Natural killer cell (primary cell): ENCODE measurements at regions not wholly inside any gene's neighbourhood (a gene's known extent, or its start where the extent isn't known, plus 50 kb on each side); places are given as distances from the start of the nearest gene placed in this dataset.

Experiments
- ATAC-seq, 3 donors: fragments of 150-1000 bp in 2 of 3; fragments of 200-7000 bp in 1 of 3; cut with Tn5 transposase; 1 replicate in 1 of 3; 2 replicates in 2 of 3; pipeline ENCODE4 v1.10.0; 2021; ENCODE audit warnings: mild to moderate bottlenecking in 2 of 3, moderate library complexity in 2 of 3
- DNase-seq, 2 donors: peaks; one replicate each; pipeline versions ENCODE4 v3.0.0 to v3.0.0-alpha.2; 2013 to 2021; ENCODE audit warnings: mixed read lengths in 1 of 2
- H3K27ac ChIP-seq: one replicate; pipeline ENCODE4 v1.5.1; 2013; ENCODE audit warnings: mild to moderate bottlenecking, low read length
- H3K27me3 ChIP-seq: one replicate; pipeline ENCODE4 v1.6.1; 2013; ENCODE audit warnings: low read length; ENCODE audit not compliant: control insufficient read depth, insufficient read depth
- H3K36me3 ChIP-seq: one replicate; pipeline ENCODE4 v1.6.1; 2013; ENCODE audit warnings: low read length; ENCODE audit not compliant: control insufficient read depth, insufficient read depth
- H3K4me1 ChIP-seq: one replicate; pipeline ENCODE4 v1.6.1; 2013; ENCODE audit warnings: low read length; ENCODE audit not compliant: control insufficient read depth, insufficient read depth
- H3K4me3 ChIP-seq: one replicate; pipeline ENCODE4 v1.5.1; 2013; ENCODE audit warnings: low read length
- H3K9me3 ChIP-seq: one replicate; pipeline ENCODE4 v1.6.1; 2013; ENCODE audit warnings: low read length; ENCODE audit not compliant: control insufficient read depth, insufficient read depth
- H3K27ac Mint-ChIP-seq, 2 donors: one replicate each; pipeline ENCODE4 v1.8.0; 2022; ENCODE audit warnings: mild to moderate bottlenecking in 2 of 2, mixed read lengths in 2 of 2, moderate library complexity in 1 of 2
- H3K27me3 Mint-ChIP-seq, 2 donors: one replicate each; pipeline ENCODE4 v1.8.0; 2022; ENCODE audit warnings: low read depth in 2 of 2, mixed read lengths in 2 of 2
- H3K36me3 Mint-ChIP-seq: one replicate; pipeline ENCODE4 v1.8.0; 2022; ENCODE audit warnings: mixed read lengths
- H3K4me1 Mint-ChIP-seq, 2 donors: one replicate each; pipeline ENCODE4 v1.8.0; 2022; ENCODE audit warnings: mixed read lengths in 2 of 2
- H3K4me3 Mint-ChIP-seq: one replicate; pipeline ENCODE4 v1.8.0; 2022; ENCODE audit warnings: mild to moderate bottlenecking, moderate library complexity, mixed read lengths
- H3K9me3 Mint-ChIP-seq, 2 donors: one replicate each; pipeline ENCODE4 v1.8.0; 2022; ENCODE audit warnings: mixed read lengths in 2 of 2
- WGBS: methylation state at CpG from one replicate; pipeline ENCODE4 v1.1.7; 2013; ENCODE audit warnings: missing lambda C conversion rate; ENCODE audit not compliant: insufficient coverage; 5-methylcytosine and 5-hydroxymethylcytosine counted together
- intact Hi-C: fragments of 100-400 bp; cut with micrococcal nuclease; formaldehyde crosslinking; loops from one replicate; pipeline ENCODE4 v1.14.2; 2022
- TF ChIP-seq, protein P1 (sequence below): fragments of 200-600 bp; IDR thresholded peaks from one replicate; pipeline ENCODE4 v1.8.0; 2022; ENCODE audit warnings: antibody characterized with exemption

DNA sequence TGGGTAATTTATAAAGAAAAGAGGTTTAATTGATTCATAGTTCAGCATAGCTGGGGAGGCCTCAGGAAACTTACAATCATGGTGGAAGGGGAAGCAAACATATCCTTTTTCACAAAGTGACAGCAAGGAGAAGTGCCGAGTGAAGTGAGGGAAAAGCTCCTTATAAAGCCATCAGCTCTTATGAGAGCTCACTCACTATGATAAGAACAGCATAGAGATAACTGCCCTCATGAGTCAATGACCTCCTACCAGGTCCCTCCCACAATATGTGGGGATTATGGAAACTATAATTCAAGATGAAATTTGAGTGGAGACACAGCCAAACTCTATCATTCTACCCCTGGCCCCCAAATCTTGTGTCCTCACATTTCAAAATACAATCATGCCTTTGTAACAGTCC, 115.8 kb upstream of the LAMA2 start:
- Histone ChIP-seq H3K9me3 (peaks cover 3% of the 10 kb centered on the region), H3K27me3 (no peaks in the 10 kb centered on the region), H3K27ac (no peak overlapping the region), H3K4me1 (no peaks in the 10 kb centered on the region), H3K4me3 (no peak overlapping the region), H3K36me3 (no peaks in the 10 kb centered on the region)
- no peaks in the 10 kb centered on the region for H3K27me3 Mint-ChIP-seq
- intact Hi-C loops: no loop called here
- TF ChIP-seq, protein P1, sequence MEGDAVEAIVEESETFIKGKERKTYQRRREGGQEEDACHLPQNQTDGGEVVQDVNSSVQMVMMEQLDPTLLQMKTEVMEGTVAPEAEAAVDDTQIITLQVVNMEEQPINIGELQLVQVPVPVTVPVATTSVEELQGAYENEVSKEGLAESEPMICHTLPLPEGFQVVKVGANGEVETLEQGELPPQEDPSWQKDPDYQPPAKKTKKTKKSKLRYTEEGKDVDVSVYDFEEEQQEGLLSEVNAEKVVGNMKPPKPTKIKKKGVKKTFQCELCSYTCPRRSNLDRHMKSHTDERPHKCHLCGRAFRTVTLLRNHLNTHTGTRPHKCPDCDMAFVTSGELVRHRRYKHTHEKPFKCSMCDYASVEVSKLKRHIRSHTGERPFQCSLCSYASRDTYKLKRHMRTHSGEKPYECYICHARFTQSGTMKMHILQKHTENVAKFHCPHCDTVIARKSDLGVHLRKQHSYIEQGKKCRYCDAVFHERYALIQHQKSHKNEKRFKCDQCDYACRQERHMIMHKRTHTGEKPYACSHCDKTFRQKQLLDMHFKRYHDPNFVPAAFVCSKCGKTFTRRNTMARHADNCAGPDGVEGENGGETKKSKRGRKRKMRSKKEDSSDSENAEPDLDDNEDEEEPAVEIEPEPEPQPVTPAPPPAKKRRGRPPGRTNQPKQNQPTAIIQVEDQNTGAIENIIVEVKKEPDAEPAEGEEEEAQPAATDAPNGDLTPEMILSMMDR: no peak
- H3K36me3 Mint-ChIP-seq: no peaks in the 10 kb centered on the region
- ATAC-seq (no peak), DNase-seq (no peak)
- H3K9me3 Mint-ChIP-seq: peaks cover 4 to 6% of the 10 kb centered on the region in 2 donors
- 67% methylated on average over 1 of the region's 1 CpG for WGBS
- no peak overlapping the region for H3K27ac Mint-ChIP-seq
- no peak overlapping the region for H3K4me3 Mint-ChIP-seq
- no peaks in the 10 kb centered on the region for H3K4me1 Mint-ChIP-seq

DNA sequence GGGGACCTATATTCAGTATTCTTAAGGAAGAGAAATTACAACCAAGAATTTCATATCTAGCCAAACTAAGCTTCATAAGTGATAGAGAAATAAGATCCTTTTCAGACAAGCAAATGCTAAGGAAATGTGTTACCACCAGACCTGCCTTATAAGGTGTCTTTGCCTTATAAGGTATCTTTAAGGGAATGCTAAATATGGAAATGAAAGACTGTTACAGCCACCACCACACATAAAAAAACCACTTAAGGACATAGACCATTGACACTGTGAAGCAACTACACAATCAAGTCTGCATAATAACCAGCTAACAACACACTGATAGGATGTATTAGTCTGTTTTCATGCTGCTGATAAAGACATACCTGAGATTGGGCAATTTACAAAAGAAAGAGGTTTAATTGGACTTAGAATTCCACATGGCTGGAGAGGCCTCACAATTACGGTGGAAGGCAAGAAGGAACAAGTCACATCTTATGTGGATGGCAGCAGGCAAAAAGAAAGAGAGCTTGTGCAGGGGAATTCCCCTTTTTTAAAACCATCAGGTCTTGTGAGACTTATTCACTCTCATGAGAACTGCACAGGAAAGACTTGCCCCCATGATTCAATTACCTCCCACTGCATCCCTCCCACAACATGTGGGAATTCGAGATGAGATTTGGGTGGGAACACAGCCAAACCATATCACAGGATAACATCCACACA, 119.2 kb upstream of the LAMA2 start:
- H3K27me3 Mint-ChIP-seq: no peaks in the 10 kb centered on the region
- WGBS: 78% methylated on average over 2 of the region's 2 CpGs
- peaks cover 0 to 2% of the 10 kb centered on the region in 2 donors for H3K9me3 Mint-ChIP-seq
- ATAC-seq (no peak), DNase-seq (no peak)
- H3K4me3 ChIP-seq: no peak overlapping the region
- TF ChIP-seq, protein P1: no peak
- no peaks in the 10 kb centered on the region for H3K4me1 Mint-ChIP-seq
- H3K27me3 ChIP-seq: no peaks in the 10 kb centered on the region
- intact Hi-C loops: no loop called here
- H3K27ac Mint-ChIP-seq: no peak overlapping the region
- H3K36me3 ChIP-seq: no peaks in the 10 kb centered on the region
- H3K36me3 Mint-ChIP-seq: no peaks in the 10 kb centered on the region
- no peak overlapping the region for H3K27ac ChIP-seq
- no peak overlapping the region for H3K4me3 Mint-ChIP-seq
- H3K9me3 ChIP-seq: peaks cover 3% of the 10 kb centered on the region
- no peaks in the 10 kb centered on the region for H3K4me1 ChIP-seq

DNA sequence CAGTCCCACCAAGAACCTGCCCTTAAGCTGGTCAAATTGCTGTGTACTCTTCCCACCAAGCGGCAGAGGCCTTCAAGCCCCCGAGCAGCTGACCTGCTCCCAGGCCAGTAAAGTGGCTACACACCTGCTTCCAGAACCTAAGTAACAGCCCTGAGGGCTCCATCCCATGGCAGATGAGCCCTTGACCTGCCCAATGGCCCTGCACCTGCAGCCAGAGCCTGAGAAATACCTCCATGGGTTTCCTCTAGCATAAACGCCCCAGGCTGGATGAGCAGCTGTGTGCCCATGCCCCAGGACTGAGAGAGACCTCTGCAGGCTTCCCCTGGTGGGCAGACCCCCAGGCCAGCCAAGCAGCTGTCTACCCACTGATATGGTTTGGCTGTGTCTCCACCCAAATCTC, 123.0 kb upstream of the LAMA2 start:
- ATAC-seq: no peak
- H3K4me1 ChIP-seq: no peaks in the 10 kb centered on the region
- no peak overlapping the region for H3K27ac ChIP-seq
- Mint-ChIP-seq H3K9me3 (peaks cover 0 to 2% of the 10 kb centered on the region in 2 donors), H3K4me1 (no peaks in the 10 kb centered on the region), H3K27ac (no peak overlapping the region), H3K4me3 (no peak overlapping the region), H3K36me3 (no peaks in the 10 kb centered on the region), H3K27me3 (no peaks in the 10 kb centered on the region)
- H3K27me3 ChIP-seq: no peaks in the 10 kb centered on the region
- H3K4me3 ChIP-seq: no peak overlapping the region
- H3K36me3 ChIP-seq: no peaks in the 10 kb centered on the region
- WGBS: 84% methylated on average over 3 of the region's 3 CpGs
- no peaks in the 10 kb centered on the region for H3K9me3 ChIP-seq
- no peak for DNase-seq
- TF ChIP-seq, protein P1: no peak
- intact Hi-C loops: no loop called here

- DNase-seq: no peak
- ATAC-seq: no peak
- H3K36me3 ChIP-seq: no peaks in the 10 kb centered on the region
- no peaks in the 10 kb centered on the region for H3K36me3 Mint-ChIP-seq
- no peak overlapping the region for H3K4me3 ChIP-seq
- peaks cover 0 to 2% of the 10 kb centered on the region in 2 donors for H3K9me3 Mint-ChIP-seq
- no peaks in the 10 kb centered on the region for H3K4me1 ChIP-seq
- H3K4me1 Mint-ChIP-seq: no peaks in the 10 kb centered on the region
- H3K27ac Mint-ChIP-seq: no peak overlapping the region
- no peaks in the 10 kb centered on the region for H3K27me3 ChIP-seq
- H3K27me3 Mint-ChIP-seq: no peaks in the 10 kb centered on the region
- TF ChIP-seq, protein P1: no peak
- no peak overlapping the region for H3K4me3 Mint-ChIP-seq
- intact Hi-C loops: no loop called here
- no peaks in the 10 kb centered on the region for H3K9me3 ChIP-seq
- no peak overlapping the region for H3K27ac ChIP-seq
Observed at GRCh38 chr6:128759447-128759846, 123.5 kb upstream of the LAMA2 start.
